NCI-H2196 treated with DMSO at 0.1 percent for 48 hours (cell line): ENCODE measurements at regions not wholly inside any gene's neighbourhood (a gene's known extent, or its start where the extent isn't known, plus 50 kb on each side); places are given as distances from the start of the nearest gene placed in this dataset.

Experiments used
- DNase-seq: peaks from one replicate; lab custom pipeline; 2025; ENCODE audit not compliant: unreplicated experiment; lab: John Stamatoyannopoulos, UW

DNA sequence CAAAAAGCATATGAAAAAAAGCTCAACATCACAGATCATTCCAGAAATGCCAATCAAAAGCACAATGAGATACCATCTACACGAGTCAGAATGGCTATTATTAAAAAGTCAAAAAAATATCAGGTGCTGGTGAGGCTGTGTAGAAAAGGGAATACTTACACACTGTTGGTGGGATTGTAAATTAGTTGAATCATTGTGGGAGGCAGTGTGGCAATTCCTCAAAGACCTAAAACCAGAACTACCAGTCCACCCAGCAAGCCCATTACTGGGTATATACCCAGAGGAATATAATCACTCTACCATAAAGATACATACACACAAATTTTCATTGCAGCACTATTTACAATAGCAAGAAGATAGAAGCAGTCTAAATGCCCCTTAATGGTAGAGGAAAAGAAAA lies 529.9 kb downstream of the SLITRK1 start:
- no peak for DNase-seq

DNA sequence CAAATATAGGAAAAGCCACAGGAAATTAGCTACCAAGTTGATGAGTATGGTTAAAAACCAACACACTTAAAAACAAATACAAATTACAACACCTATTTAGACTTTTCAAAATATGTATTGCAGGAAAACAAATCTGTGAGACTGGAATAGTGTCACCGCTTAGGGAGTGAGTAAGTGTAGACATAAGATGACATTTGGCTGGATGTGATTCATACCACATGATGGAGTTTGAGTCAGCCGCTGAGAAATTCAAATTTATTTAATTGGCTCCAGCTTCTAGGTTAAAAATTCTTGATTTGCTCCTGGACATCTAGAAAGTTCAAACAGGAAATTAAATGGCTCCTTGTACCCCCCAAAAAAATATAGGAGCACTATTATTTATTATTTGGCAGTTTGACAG lies 531.7 kb downstream of the SLITRK1 start:
- DNase-seq, result no peak

DNA sequence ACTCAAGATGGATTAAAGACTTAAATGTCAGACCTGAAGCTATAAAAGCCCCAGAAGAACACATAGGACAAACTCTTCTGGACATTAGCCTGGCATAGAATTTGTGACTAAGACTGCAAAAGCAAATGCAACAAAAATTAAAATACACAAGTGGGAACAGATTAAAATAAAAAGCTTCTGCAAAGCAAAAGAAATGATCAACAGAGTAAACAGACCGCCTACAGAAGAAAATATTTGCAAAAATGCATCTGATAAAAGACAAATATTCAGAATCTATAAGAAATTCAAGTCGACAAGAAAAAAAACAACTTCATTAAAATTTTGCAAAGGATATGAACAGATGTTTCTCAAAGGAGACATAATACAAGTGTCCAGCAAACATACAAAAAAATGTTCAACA lies 537.8 kb downstream of the SLITRK1 start:
- no peak for DNase-seq

DNA sequence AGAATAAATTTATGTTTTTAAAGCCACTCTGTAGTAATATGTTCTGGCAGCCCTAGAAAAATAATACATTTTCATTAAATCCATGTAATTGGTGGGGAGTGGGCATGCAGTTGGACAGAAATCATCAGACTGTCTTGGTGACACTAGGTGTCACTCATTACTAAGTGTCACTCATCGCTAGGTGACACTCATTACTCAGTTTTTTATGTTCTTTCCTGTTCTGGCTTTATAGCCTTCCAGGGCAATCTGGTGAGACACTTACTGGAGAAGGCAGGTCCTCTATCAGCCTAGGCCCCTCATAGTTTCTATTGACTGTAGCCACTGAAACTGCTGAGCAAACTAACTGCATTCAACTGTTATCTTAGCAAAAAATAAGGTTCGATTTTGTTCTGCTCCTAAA lies 542.1 kb downstream of the SLITRK1 start:
- no peak for DNase-seq

DNA sequence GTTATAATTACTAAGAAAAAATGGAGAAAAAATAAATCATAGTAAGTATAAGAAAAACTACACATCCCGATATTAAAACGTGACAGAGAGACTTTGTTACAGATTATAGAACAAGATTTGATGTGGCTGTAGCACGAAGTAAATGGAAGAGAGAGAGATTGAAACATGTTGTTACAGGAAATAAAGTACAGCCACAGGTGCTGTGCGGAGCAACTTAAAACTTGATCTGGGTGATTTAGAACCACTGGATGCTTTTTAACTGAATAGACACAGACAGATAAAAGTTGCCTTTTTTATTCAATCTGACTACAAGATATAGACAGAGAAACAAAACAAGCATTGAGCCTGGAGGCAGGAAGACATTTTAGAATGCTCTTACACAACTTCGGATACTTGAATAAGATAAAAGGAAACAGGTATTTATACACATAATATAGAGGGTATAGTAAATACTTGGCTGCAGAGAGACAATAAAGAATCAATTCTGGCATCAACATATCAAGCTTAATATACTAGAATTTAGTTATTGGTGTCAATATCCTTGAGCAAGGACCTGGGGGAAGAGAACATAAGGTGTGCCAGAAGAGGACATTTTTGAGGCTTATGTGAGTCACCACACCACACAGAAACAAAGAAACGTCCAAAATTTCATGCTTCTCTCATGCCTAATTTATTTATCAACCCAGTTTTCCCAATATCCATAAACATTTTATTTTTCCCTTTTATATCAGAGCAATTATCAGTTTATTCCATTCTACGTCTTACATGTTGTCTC lies 548.5 kb downstream of the SLITRK1 start:
- no peak for DNase-seq

DNA sequence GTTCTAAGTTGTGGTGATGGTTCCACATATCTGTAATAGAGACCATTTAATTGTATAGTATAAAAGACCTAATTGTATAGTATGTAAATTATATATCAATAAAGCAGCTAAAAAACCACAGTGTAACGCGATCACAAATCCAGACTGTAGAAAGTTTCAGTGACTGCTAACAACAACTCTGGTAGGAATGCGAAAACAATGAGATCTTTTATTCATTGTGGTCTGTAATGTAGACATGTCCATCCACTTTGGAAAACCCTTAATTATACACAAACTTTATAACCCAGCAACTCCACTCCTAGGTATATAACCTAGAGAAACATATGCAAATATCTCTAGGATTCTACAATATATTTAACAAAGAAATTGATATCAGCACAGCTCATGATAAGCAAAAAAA lies 549.5 kb downstream of the SLITRK1 start:
- no peak for DNase-seq

DNA sequence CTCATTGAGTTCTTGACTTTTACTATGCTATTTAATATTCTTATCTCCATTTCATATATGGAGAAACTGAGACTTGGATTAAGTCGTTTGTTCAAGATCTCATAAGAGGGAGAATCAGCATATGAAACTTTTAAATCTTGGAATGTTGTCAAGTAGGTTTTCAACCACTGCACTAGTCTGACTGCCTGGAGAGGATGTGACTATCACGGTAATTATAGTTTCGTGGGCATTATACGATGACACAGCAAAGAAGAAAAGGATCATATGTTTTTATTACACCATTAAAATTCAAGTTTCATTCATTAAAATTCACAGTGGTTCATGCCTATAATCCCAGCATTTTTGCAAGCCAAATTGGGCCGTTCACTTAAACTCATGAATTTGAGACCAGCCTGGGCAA lies 555.2 kb downstream of the SLITRK1 start:
- no peak for DNase-seq

DNA sequence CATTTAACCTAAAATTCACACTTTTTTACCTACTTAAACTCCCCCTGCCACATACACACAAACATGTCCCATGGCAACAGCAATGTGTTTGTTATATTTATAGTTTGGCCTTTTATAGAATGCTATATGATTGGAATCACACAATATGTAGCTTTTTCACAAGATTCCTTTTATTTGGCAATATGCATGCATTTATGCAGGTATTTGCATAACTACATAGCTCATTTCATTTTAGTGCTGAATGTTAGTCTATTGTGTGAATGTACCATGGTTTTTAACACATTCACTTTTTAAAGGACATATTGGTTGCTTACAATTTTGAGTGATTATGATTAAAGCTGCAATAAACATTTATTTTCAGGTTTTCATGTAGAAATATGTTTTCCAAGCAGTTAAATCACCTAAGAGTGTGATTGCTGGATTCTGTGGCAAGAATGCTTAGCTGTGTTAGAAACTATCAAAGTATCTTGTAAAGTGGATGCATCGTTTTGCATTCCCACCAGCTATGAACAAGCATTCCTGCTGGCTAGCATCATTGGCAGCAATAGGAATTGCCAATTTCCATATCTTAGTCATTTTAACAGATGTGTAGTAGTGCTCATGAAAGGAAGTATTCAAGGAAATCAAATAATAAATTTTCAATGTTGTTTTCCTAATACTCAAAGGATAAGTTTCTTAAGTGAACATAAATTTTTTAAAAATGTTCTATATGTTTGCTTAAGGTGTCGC lies 557.0 kb downstream of the SLITRK1 start:
- DNase-seq, result no peak

DNA sequence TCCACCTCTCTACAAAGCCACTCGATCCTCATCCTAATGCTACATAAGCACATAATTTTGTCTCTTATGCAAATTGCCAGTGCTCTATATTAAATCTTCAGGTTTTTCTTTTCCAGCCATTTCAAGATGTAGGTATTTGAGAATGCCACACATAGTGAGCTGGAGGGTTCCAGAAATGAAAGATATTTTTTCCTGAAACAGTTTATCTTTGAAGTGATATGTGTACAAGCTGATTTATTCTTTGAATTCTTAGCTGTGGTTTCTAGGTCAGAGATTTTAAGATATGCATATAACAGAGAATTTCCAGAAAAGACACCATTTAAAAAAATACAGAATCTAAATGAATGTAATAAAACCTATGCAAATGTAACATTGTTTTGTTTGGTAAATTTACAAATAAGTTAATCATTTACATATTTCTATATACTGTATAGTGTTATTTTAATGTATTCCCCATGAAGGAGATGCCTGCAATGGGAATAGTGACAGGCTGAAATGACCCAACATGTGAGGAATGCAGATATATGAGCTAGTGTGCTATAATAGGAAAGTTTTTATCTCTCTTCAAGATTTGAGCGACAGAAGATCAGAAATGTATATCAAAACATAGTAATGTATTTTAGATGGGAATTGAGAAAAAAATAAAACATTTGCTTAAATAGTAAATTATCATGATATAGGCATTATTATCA lies 570.2 kb downstream of the SLITRK1 start:
- DNase-seq, result no peak

DNA sequence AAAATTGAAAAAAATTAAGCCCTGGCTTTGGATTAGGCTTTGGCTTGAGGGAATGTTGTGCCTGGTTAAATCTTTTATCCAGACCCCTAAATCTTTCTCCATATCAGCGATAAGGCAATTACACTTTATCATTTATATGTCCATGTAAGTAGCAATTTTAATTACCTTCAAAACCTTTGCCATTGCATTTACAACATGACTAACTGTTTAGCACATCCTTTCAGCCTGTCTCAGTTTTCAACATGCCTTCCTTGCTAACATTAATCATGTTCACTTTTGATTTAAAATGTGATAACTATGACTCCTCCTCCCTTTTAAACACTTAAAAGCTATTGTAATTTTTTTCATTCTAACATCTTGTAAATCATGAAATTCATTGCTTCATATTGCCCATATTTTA lies 583.7 kb downstream of the SLITRK1 start:
- DNase-seq, result no peak

DNA sequence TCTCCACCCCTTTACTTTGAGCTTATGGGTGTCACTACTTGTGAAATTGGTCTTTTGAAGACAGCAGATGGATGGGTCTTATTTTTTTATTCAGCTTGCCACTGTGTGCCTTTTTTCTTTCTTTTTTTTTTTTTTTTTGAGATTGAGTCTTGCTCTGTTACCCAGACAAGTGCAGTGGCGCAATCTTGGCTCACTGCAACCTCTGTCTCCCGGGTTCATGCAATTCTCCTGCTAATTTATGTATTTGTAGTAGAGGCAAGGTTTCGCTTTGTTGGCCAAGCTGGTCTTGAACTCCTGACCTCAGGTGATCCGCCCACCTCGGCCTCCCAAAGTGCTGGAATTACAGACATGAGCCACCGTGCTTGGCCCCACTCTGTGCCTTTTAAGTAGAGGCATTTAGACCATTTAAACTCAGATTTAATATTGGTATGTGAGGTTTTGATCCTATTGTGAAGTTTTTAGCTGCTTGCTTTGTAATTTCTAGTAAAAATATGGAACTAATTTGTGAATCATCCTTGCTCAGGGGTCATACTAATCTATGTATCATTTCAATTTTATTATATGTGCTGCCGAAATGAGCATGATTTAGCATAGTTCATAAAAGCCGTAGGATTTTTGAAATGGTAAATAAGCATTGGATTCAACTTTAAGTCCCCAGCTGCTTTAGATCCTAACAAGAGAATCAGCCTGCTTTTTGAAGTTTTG lies 584.5 kb downstream of the SLITRK1 start:
- DNase-seq, result no peak

DNA sequence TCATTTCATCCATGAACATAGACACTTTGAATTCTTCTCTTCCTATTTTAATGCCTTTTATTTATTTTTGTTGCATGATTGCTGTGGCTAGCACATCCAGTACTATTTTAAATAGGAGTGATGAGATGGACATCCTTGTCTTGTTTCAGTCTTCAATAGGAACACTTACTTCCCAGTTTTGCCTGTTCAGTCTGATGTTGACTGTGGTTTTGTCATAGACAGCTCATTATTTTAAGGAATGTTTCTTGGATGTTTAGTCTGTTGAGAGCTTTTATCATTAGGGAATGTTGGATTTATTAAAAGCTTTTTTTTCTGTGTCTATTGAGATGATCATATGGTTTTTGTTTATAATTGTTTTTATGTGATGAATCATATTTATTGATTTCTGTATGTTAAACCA lies 586.6 kb downstream of the SLITRK1 start:
- no peak for DNase-seq

DNA sequence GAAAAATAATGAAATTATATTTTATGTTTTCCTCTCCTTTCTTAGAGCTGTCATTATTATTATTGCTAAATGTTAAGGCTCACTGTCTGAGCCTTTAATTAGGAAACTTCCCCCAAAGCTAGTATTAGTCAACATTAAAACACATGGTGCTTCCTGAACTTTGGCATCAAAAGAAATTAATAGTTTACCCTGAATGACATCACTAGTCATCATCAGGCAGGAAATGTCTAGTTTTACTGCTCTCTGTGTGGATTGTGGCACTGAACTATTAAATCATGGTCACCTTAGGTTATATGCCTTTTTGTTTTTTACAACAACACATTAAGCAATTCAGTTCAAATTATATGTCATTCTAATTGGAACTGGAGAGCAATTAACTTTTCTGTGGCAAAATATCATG lies 595.5 kb downstream of the SLITRK1 start:
- no peak for DNase-seq

DNA sequence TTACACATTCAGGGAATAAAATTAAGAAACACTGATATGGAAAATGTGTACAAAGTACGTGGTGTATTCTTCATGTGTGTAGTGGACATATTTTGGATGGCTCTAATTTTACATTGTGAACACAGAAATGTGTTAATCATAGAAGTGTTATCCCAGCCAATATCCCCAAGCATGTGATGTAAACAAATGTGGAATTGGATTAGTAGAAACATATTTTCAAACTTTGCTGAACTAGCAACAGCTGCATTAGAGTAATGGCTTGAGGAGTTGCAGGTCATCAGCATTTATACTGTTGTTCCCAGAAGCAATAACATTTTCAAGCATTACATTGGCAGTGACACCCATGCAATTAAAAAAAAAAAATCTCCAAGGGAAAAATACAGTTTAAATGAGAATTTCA lies 600.6 kb downstream of the SLITRK1 start:
- DNase-seq, result no peak

DNA sequence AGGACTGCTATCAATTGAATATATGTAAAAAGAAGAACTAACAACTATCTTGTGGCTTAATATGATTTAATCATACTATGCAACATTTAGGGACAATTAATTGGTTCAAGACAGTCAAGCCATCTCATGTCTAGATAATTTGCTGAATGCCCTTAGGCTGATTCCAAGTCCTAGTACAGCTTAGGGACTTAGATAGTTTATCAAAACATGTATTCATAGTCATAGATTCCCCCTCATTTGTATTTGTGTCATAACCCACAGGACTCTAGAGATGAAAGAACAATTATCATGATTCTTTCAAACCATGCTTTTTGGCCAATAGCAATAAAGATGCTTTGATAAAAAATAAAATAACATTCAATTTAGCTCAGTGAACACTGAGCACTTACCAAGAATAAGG lies 607.6 kb downstream of the SLITRK1 start:
- no peak for DNase-seq

DNA sequence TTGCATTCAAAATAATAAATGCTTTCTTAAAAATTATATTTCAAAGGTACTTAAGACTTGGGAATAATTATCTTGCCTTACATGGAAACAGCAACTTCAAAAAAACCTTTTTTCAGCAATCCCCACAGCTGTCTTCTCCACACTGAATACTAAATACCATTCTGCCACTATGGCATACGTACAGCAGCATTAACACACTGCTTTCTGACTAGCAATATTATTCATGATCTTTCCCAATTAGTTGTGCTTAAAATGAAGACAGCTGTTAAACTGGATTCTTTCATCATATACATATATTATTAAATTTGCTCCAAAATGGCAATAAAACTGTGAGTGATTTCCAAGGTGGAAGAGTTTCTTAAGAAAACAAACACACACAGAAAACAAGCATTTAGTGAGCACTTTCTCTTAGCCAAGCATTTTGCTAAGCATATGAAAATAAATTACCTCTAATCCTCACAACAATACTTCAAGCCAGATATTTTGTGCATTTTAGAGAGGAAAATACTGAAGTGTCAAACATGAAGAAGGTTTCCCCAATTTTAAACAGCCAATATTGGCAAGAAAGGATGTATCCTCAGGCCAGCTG lies 609.5 kb downstream of the SLITRK1 start:
- no peak for DNase-seq

DNA sequence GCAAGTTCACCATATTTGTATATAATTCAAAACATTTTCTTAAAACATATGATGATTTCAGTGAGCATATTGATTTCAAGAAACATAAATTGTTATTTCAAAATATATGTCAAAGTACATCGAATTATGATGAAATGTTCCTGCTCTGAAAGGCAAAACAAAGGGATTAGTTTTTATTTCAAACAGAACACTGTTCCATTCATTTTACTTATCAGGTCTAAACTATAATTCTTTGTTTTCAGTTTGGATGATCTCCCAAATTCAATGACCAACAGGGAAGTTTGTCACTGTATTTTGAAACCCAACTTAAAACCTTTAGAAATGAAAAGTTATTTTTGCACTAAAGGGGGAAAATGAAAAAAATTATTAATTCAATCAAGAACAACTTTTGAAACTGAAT lies 610.2 kb downstream of the SLITRK1 start:
- DNase-seq, result no peak

DNA sequence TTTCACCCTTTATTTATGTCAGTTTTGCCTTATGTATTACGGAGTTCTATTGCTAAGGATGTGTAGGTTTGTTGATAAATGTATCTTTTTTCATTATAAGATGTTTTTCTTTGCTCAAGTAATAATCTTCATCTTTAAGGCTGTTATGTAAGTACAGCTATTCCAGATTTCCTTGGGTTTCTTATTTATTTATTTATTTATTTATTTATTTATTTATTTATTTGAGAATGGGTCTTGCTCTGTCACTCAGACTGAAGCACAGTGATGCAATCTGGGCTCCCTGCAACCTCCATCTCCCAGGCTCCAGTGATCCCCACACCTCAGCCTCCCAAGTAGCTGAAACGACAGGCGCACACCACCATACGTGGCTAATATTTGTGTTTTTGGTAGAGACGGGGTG lies 617.0 kb downstream of the SLITRK1 start:
- DNase-seq, result no peak

DNA sequence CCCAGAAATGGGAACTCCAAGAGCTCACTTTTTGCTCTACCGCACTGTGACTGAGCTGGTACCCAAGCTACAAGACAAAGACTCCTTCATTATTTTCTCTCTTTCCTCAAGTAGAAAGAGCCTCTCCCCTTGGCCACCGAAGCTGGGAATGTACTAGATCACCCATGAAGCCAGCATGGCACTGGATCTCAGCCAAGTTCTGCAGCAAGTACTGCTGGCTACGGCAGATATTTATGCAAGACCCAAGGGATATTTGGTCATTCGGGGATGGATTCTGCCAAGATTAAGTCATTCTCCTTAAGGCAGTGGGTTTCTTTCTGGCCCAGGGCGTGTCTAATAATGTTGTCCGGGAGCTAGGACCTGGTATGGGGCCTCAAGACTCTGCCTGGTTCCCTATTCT lies 633.5 kb downstream of the SLITRK1 start:
- DNase-seq, result no peak

DNA sequence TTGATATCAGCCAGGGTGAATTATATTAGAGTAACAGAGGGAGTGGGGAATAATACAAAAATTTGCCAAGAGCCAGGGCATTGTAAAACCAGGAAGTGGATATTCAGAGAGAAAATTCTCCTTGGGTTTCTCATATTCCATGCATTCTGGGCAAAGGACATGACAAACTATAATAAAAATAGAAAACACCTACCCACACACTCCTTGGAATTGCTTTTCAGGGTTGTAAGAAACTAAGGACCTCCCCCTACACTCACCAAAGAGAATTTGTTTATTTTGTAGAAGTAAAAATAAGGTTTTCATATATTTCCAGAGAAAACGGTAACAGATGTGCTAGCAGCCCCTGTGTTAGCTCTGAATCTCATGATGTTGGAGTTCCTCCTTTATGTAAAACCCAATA lies 649.6 kb downstream of the SLITRK1 start:
- no peak for DNase-seq
